Right kidney (tissue), 1 donor: ENCODE measurements at regions not wholly inside any gene's neighbourhood (a gene's known extent, or its start where the extent isn't known, plus 50 kb on each side); places are given as distances from the start of the nearest gene placed in this dataset.
"Not testable (repeated sequence)": the region's sequence is repeated elsewhere in the genome, so short reads cannot be mapped to it uniquely, and the experiment has no call there.

Source experiments
- DNase-seq: peaks from one replicate; pipeline ENCODE4 v3.0.0-alpha.2; 2016

DNA sequence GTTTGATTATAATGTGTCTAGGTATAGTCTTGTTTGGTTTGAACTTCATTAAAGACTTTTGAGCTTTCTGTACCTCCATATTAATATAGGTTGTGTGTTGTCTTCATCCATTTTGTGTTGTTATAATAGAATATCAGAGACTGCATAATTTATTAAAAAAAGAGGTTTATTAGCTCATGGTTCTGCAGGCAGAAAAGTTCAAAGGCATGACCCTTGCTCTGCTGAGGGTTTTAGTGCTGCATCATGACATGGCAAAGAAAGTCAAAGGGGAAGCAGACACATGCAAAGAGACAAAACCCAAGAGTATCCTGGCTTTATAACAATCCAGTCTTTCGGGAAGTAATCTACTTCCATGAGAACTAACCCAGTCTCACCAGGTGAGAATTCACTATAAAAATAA is 358.2 kb downstream of the EDEM1 start:
- no peak for DNase-seq

DNA sequence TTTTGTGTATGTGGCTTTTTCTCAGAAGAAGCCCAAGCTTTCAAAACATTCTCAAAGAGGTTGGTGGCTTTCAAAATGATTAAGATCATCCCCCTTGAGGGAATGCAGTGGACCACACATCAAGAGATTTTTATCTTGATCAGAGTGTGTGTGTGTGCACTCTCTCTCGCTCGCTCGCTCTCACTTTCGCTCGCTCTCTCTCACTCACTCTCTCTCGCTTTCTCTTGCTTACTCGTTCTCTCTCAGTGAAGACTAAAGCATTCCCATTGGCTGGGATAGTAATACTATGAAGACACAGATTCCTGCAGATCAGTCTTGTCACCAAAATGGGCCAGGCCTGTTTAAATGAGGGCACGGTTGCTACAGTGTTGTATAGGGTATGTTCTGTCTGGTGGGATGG is 365.7 kb downstream of the EDEM1 start:
- no peak for DNase-seq

DNA sequence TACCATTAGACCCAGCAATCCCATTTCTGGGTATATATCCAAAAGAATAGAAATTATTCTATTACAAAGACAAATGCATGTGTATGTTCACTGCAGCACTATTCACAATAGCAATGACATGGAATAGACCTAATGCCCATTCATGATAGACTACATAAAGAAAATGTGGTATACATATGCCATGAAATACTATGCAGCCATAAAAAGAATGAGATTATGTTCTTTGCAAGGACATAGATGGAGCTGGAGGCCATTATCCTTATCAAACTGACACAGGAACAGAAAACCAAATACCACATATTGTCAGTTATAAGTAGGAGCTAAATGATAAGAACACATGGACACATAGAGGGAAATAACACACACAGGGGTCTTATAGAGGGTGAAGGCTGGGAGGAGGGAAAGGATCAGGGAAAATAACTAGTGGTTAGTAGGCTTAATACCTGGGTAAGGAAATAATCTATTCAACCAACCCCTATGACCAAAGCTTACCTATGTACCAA is 366.8 kb downstream of the EDEM1 start:
- DNase-seq, result no peak

DNA sequence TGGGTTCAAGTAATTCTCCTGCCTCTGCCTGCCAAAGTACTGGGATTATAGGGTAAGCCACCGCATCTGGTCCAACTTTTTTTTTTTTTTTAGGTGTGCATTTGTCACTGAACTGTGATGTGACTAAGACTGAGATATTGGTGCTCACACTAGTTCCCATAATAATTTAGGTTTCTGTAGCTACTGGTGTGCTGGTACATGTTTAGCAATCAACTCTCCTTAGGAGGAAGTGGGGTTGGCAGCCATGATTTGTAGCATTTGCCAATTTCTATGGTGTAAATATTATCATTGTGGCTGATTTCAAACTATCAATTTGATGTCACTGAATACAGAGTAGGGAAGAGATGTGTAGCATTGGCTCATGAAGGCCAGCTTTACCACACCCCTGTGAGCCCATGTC is 372.7 kb downstream of the EDEM1 start:
- DNase-seq, result no peak

DNA sequence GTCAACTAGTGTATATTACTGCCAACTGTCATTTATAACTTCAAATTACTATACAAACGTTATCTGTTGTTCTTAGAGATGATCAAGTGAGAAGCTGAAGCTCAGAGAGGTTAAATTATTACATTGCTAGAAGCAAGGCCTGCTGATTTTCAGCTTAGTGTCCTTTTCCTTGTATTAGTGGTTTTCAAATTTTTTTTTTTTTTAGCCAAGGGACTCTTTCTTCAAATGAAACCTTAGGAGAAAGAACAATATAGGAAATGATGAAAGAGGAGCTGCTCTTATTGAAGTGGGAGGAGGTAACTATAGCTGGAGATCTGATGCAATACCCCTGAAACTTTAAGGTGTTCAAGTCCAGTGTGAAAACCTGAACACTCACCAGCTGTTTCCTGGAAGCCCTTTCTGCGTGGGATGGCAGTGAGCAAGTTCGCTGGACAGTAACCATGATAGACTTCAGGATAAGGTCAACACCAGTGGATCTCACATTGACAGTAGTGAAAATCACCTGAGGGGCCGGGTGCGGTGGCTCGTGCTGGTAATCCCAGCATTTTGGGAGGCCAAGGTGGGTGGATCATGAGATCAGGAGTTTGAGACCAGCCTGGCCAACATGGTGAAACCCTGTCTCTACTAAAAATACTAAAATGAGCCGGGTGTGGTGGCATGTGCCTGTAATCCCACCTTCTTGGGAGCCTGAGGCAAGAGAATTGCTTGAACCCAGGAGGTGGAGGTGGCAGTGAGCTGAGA is 376.2 kb downstream of the EDEM1 start:
- no peak for DNase-seq

- no peak for DNase-seq
These were observed 376.8 kb downstream of the EDEM1 start for GRCh38 chr3:5564278-5564666.

DNA sequence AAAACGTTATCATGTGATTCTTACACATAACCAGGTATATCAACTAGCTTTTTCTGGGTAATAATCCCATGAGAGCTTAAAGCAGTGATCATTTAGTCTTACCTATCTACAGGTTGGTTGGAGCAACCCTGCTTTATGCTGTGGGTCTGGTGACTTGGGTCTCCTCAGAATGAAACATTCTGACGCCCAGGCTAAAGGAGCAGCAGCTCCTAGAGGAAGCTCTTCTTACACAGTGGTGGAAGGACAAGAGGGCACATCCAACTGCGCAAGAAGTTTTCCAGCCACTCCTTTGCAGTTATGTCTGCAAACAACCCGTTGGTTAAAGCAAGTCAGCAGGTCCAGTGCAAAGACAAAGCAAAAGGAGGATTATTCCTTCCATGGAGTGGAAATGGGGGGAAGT is 377.5 kb downstream of the EDEM1 start:
- DNase-seq, result no peak

- no peak for DNase-seq
These were observed 379.6 kb downstream of the EDEM1 start for GRCh38 chr3:5567113-5567512.

DNA sequence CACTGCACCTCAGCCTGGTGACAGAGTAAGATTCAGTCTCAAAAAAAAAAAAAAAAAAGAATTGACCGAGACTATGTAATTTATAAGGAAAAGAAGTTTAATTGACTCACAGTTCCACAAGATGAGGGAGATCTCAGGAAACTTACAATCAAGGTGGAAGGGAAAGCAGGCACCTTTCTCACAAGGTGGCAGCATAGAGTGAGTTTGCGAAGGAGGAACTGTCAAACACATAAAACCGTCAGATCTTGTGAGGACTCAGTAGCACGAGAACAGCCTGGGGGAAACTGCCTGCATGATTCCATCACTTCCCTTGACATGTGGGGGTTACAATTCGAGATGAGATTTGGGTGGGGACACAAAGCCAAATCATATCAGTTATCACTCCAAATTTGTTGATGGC is 380.9 kb downstream of the EDEM1 start:
- no peak for DNase-seq

GRCh38 chr3:5569152-5569551 is 381.6 kb downstream of the EDEM1 start:
- DNase-seq, result no peak

DNA sequence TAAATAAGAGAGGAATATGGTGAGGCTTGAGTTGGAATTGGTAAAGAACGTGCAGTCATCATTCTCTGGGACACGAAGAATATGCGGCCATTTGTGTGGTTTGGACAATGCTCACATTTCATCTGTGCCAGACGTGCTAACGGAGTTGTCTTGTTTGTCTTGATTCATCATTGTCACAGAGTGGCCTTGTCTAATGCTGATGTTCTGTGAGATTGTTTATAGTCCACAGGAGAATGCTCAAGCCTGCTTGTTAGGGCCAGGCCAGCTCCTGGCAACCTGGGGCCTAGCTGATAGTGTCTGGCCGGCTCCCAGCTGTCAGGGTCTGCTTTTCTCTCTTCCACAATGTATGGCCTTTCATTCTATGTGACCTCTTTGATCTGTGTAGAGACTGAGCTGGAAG is 384.7 kb downstream of the EDEM1 start:
- no peak for DNase-seq

DNA sequence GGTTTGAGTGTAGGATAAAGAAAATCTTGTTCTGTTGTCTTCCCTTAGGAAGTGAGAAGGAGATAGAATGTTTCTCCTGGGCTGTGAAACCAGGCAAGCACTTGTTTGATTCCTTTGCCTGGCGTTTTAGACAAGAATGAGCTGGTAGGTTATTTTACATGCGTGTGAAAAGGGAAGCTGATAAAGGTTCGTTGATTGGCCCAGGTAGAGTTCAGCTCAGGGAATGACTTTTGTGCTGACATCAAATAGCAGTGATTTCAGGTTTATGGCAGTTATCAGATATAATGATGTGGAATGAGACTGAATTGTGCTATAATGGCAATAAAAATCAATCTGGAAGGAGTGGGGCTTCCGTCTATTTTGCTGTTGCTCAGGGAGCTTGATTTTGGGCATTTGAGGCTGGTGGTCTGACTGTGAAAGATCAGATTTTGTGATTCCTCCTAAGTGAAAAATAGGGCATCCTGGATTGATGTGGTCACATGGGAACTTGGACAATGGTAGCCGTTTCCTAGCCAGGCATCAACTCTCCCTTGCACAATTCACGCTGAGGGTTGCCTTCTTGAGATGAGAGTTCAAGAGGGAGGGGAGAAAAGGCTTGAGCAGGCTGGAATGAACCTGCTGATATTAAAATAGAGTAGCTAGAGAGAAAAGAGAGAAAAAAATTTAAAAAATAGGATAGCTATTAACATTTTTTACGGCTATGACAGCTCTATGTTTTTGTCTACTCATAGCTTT is 388.9 kb downstream of the EDEM1 start:
- DNase-seq, result no peak

- no peak for DNase-seq
These were observed 391.7 kb downstream of the EDEM1 start for GRCh38 chr3:5579139-5579602.

GRCh38 chr3:5579946-5580345 is 392.4 kb downstream of the EDEM1 start:
- DNase-seq, result no peak

GRCh38 chr3:5580826-5581225 is 393.3 kb downstream of the EDEM1 start:
- DNase-seq, result no peak

- no peak for DNase-seq
These were observed 394.2 kb downstream of the EDEM1 start for GRCh38 chr3:5581743-5582142.

GRCh38 chr3:5583920-5584319 is 396.4 kb downstream of the EDEM1 start:
- DNase-seq, result no peak

DNA sequence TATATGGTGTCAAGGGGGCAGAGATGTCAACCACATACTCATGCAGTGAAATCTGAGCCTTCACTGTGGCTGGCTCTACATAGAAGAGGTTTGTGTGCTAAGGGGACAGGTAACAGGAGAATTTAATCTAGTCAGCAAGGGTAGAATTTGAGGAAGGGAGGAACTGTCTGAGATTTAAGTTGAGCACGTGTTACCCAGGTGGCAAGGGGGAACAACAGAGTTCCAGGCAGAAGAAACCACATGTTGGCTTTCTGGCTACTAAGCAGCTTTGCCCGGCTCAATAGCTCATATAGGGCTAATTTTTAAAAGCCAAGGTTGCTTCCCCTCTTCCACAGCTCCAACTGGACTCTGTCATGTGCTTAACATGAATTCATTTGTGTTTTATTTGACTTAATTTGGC is 397.6 kb downstream of the EDEM1 start:
- DNase-seq, result no peak

- no peak for DNase-seq
These were observed 419.5 kb downstream of the EDEM1 start for GRCh38 chr3:5606884-5607472.

- no peak for DNase-seq
These were observed 420.1 kb downstream of the EDEM1 start for GRCh38 chr3:5607581-5607980.

- not testable (repeated sequence) for DNase-seq
These were observed 421.5 kb downstream of the EDEM1 start for GRCh38 chr3:5608971-5609370.

- no peak for DNase-seq
These were observed 426.1 kb downstream of the EDEM1 start for GRCh38 chr3:5613599-5613998.

GRCh38 chr3:5616873-5617272 is 429.4 kb downstream of the EDEM1 start:
- no peak for DNase-seq

- no peak for DNase-seq
These were observed 430.7 kb downstream of the EDEM1 start for GRCh38 chr3:5618170-5618569.
